Liver (tissue), 3 donors: ENCODE measurements at regions not wholly inside any gene's neighbourhood (a gene's known extent, or its start where the extent isn't known, plus 50 kb on each side); places are given as distances from the start of the nearest gene placed in this dataset.

ENCODE experiments used
- GABPA ChIP-seq, 2 donors: IDR thresholded peaks in 1 of 2; conservative IDR thresholded peaks in 1 of 2; 2 replicates each; pipeline ENCODE4 v1.6.1; 2016; ENCODE audit warnings: antibody characterized with exemption in 2 of 2, mild to moderate bottlenecking in 1 of 2, moderate library complexity in 1 of 2
- RXRA ChIP-seq, 2 donors: IDR thresholded peaks; 2 replicates each; pipeline ENCODE4 v1.6.1; 2017 to 2018; ENCODE audit warnings: antibody characterized with exemption in 2 of 2, mild to moderate bottlenecking in 1 of 2
- TF ChIP-seq, protein P1 (sequence below): fragments of 150-350 bp; IDR thresholded peaks from 2 replicates; pipeline ENCODE4 v1.5.1; 2017; ENCODE audit warnings: improper control_type of control experiment, low read depth, low read length; ENCODE audit not compliant: missing input control
- TF ChIP-seq, protein P2 (sequence below): IDR thresholded peaks from 2 replicates; pipeline ENCODE4 v1.6.1; 2016; ENCODE audit warnings: antibody characterized with exemption
- donor health status: healthy.
- donor health status: healthy.

DNA sequence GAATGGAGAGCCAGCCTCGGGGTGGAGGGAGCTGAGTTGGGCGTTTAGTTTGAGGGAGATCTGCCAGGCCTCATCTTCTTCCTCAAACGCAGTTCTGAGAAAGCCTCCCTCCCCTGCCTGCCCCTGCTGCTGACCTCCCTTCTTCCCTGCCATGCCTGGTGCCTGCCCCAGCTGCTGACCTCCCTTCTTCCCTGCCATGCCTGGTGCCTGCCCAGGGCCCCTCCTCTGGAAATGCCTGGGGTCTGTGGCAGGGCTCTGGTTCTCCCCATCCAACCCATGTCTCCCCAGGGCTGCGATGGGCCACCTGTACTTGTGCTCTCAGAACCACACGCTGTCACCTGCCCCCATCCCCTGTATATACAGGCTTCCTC lies 114.6 kb downstream of the VEGFA start:
- TF ChIP-seq, protein P1, sequence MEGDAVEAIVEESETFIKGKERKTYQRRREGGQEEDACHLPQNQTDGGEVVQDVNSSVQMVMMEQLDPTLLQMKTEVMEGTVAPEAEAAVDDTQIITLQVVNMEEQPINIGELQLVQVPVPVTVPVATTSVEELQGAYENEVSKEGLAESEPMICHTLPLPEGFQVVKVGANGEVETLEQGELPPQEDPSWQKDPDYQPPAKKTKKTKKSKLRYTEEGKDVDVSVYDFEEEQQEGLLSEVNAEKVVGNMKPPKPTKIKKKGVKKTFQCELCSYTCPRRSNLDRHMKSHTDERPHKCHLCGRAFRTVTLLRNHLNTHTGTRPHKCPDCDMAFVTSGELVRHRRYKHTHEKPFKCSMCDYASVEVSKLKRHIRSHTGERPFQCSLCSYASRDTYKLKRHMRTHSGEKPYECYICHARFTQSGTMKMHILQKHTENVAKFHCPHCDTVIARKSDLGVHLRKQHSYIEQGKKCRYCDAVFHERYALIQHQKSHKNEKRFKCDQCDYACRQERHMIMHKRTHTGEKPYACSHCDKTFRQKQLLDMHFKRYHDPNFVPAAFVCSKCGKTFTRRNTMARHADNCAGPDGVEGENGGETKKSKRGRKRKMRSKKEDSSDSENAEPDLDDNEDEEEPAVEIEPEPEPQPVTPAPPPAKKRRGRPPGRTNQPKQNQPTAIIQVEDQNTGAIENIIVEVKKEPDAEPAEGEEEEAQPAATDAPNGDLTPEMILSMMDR, result no peak
- TF ChIP-seq, protein P2, sequence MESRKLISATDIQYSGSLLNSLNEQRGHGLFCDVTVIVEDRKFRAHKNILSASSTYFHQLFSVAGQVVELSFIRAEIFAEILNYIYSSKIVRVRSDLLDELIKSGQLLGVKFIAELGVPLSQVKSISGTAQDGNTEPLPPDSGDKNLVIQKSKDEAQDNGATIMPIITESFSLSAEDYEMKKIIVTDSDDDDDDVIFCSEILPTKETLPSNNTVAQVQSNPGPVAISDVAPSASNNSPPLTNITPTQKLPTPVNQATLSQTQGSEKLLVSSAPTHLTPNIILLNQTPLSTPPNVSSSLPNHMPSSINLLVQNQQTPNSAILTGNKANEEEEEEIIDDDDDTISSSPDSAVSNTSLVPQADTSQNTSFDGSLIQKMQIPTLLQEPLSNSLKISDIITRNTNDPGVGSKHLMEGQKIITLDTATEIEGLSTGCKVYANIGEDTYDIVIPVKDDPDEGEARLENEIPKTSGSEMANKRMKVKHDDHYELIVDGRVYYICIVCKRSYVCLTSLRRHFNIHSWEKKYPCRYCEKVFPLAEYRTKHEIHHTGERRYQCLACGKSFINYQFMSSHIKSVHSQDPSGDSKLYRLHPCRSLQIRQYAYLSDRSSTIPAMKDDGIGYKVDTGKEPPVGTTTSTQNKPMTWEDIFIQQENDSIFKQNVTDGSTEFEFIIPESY, result no peak
- TF ChIP-seq GABPA (IDR thresholded peaks at IDR 0.05 in 1 of 2, conservative IDR thresholded peaks at IDR 0.05 in 1 of 2) (no peak), RXRA (IDR thresholded peaks at IDR 0.05) (no peak)
